Epithelial cell of esophagus (primary cell): ENCODE measurements at regions not wholly inside any gene's neighbourhood (a gene's known extent, or its start where the extent isn't known, plus 50 kb on each side); places are given as distances from the start of the nearest gene placed in this dataset.

ENCODE experiments used
- DNase-seq: peaks from one replicate; pipeline ENCODE4 v3.0.0; 2010; ENCODE audit warnings: low read depth
- H3K4me3 ChIP-seq: 2 replicates; pipeline ENCODE4 v1.5.1; 2011; ENCODE audit warnings: mild to moderate bottlenecking, low read length, control low read depth
- CTCF ChIP-seq: IDR thresholded peaks from 2 replicates; pipeline ENCODE4 v1.5.1; 2011; ENCODE audit warnings: low read depth, mild to moderate bottlenecking, low read length, control low read depth, inconsistent platforms; ENCODE audit not compliant: insufficient read depth; ENCODE audit errors: missing control alignments

GRCh38 chr2:208827109-208827508 is 420.5 kb downstream of the PTH2R start:
- H3K4me3 ChIP-seq: no peak overlapping the region
- DNase-seq: no peak
- no peak for TF ChIP-seq CTCF

GRCh38 chr2:208827549-208828221 is 421.1 kb downstream of the PTH2R start:
- DNase-seq: no peak
- TF ChIP-seq CTCF: no peak
- H3K4me3 ChIP-seq: no peak overlapping the region

GRCh38 chr2:208830203-208830602 is 423.6 kb downstream of the PTH2R start:
- no peak for DNase-seq
- H3K4me3 ChIP-seq: no peak overlapping the region
- TF ChIP-seq CTCF: no peak

- TF ChIP-seq CTCF: no peak
- no peak overlapping the region for H3K4me3 ChIP-seq
- DNase-seq: no peak
These were observed 441.1 kb downstream of the PTH2R start for GRCh38 chr2:208847651-208848050.

DNA sequence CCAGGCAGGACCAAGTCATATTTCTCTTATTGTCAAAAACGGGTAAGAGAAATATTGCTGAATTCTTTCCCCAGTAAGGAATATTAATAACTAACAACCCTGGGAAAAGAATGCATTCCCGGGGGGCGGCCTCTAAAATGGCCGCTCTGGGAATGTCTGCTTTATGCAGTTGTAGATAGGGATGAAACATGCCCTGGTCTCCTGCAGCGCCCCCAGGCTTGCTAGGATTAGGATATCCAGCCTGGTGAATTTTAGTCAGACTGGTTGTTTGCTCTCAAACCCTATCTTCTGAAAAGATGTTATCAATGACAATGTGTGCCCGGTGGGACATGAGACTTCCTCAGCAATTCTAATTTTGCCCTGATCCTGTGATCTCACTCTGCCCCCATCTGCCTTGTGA is 448.1 kb downstream of the PTH2R start:
- no peak for TF ChIP-seq CTCF
- DNase-seq: no peak
- no peak overlapping the region for H3K4me3 ChIP-seq

DNA sequence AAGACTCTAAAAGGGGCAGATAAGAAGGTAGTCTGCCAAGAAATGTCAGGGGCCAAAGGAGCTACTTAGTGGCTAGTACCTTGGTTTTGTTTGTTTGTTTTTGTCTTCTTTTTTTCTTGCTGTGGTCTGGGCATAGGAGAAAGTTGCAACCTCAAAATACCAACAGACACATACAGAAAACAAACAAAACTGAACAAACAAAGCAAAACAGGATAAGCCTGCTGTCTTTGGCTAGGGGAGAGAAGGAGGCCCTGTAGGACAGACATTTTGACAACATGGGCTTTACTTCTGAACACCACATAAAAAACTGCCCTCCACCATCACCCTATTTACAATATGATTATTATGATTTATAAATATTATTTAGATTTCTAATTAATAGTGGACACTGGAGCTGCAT is 460.8 kb downstream of the PTH2R start:
- TF ChIP-seq CTCF: no peak
- no peak overlapping the region for H3K4me3 ChIP-seq
- DNase-seq: no peak

GRCh38 chr2:208872591-208872990 is 466.0 kb downstream of the PTH2R start:
- no peak overlapping the region for H3K4me3 ChIP-seq
- TF ChIP-seq CTCF: no peak
- DNase-seq: peak; percentile 89
